GM13977 (cell line): ENCODE measurements at regions not wholly inside any gene's neighbourhood (a gene's known extent, or its start where the extent isn't known, plus 50 kb on each side); places are given as distances from the start of the nearest gene placed in this dataset.
"Not testable (repeated sequence)": the region's sequence is repeated elsewhere in the genome, so short reads cannot be mapped to it uniquely, and the experiment has no call there.

Experiments
- DNase-seq: peaks from one replicate; pipeline ENCODE4 v3.0.0; 2012; ENCODE audit warnings: low spot score
- in situ Hi-C: fragments of 300-500 bp; cut with MboI; formaldehyde crosslinking; loops from one replicate; pipeline ENCODE4 v1.12.0; 2022; ENCODE audit warnings: low sequenced_read_pairs, low pct_unique_long_range_greater_than_20kb, mixed read lengths, inconsistent platforms; ENCODE audit not compliant: unreplicated experiment
- TF ChIP-seq, protein P1 (sequence below): IDR thresholded peaks from 2 replicates; pipeline ENCODE4 v1.5.1; 2012; ENCODE audit warnings: mild to moderate bottlenecking, control low read depth; ENCODE audit not compliant: insufficient read depth; ENCODE audit errors: extremely low read depth, missing control alignments

DNA sequence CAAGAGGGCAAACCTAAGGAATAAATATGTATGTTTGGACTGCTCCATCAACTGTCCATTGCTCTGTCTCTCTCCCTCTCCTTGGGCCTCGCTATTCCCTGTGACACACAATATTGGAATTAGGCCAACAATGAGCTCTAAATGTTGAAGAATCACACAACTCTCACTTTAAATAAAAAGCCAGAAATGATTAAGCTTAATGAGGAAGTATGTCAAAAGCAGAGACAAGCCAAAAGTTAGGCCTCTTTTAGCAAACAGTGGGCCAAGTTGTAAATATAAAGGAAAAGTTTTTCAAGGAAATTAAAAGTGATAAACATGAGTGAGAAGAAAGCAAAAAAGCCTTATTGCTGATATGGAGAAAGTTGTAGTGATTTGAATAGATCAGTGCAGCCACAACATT, 141.0 kb downstream of the VGLL3 start:
- DNase-seq = no peak
- in situ Hi-C loops = no loop called here
- TF ChIP-seq, protein P1, sequence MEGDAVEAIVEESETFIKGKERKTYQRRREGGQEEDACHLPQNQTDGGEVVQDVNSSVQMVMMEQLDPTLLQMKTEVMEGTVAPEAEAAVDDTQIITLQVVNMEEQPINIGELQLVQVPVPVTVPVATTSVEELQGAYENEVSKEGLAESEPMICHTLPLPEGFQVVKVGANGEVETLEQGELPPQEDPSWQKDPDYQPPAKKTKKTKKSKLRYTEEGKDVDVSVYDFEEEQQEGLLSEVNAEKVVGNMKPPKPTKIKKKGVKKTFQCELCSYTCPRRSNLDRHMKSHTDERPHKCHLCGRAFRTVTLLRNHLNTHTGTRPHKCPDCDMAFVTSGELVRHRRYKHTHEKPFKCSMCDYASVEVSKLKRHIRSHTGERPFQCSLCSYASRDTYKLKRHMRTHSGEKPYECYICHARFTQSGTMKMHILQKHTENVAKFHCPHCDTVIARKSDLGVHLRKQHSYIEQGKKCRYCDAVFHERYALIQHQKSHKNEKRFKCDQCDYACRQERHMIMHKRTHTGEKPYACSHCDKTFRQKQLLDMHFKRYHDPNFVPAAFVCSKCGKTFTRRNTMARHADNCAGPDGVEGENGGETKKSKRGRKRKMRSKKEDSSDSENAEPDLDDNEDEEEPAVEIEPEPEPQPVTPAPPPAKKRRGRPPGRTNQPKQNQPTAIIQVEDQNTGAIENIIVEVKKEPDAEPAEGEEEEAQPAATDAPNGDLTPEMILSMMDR = no peak

DNA sequence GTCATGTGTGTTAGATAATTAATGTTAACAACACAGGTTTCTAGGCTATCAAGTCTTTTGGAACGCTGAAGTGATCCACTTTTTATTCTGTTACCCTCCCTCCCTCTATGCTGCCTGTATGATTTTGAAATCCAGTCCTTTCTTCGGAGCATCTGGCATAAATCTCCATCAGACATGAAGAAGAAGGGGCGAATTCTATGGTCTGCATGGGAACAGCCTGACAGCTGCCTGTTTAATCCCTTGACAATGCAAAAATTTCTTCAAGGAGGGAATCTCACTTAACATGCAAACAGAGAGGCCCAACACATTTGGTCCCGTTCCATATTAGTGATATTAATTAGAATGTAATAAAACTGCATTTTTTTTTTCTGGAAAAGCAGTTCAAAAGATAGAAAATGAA, 145.2 kb downstream of the VGLL3 start:
- in situ Hi-C loops = no loop called here
- TF ChIP-seq, protein P1 = no peak
- no peak for DNase-seq

DNA sequence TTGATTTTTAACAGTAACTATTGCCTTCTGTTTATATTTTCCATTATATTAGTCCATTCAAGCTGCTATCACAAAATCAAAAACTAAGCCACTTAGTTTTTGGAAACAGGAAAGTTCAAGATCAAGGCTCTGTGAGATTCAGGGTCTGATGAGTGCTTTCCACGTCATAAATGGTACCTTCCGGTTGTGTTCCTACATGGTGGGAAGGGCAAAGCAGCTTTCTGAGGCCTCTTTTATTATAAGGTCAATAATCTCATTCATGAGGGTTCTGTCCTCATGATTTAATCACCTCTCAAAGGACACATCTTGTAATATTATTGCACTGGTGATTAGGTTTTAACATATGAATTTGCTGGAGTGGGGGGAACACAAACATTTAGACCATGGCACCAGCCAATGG, 152.0 kb downstream of the VGLL3 start:
- in situ Hi-C loops = no loop called here
- TF ChIP-seq, protein P1 = no peak

DNA sequence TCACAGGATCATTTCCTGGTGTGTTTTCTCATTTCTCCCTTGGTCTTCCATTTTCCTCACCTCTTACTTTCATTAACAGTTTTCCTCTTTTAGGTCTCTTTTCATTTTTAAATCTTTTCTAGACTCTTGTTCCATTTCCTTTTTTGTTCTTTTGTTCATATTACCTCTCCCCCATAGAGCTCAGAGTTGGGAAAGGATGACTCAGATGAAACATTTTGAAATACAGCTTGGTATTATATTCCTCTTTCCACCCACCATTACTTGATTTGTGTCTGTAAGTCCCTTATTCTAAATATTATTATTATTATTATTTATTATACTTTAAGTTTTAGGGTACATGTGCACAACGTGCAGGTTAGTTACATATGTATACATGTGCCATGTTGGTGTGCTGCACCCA, 153.1 kb downstream of the VGLL3 start:
- TF ChIP-seq, protein P1 = no peak
- DNase-seq = no peak
- in situ Hi-C loops = no loop called here

More for the DNA sequence above, 152.0 kb downstream of the VGLL3 start:
- DNase-seq = no peak

DNA sequence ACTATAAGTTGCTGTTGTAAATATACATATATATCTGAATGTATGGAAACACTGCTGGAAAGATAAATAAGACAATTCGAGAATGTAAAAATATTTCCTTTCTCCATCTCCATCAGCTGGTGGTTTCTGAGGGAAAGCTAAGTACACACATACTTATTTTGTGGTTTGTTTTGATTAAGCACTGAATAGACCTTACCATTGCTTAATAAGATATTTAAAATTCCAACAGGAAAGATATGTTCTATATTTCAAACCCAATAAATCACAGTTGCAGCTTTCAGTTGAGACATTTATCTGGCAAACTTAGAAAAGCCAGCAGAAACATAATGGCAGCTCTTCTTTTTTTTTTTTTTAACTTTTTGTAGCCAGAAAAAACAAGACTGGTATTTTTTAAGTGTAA, 160.4 kb downstream of the VGLL3 start:
- TF ChIP-seq, protein P1 = no peak
- in situ Hi-C loops = no loop called here
- no peak for DNase-seq

DNA sequence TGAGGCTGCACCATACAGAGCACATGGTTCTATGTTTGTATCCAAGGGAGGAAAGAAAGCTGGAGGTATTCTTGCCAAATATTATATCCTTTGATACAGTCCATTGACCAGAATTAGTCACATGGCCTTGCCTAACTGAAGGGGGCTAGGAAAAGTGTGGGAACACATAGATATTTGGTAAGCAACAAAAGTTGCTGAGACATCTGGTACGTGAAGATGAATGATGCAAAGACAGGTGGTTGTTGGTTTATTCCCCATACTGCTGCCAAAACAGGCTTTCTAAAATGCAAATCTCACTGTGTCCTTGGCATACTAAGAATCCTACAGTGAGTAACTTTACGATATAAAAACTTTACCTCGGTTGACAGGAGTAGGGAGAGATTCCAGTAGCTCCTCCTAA, 162.2 kb downstream of the VGLL3 start:
- in situ Hi-C loops = no loop called here
- TF ChIP-seq, protein P1 = no peak
- no peak for DNase-seq

DNA sequence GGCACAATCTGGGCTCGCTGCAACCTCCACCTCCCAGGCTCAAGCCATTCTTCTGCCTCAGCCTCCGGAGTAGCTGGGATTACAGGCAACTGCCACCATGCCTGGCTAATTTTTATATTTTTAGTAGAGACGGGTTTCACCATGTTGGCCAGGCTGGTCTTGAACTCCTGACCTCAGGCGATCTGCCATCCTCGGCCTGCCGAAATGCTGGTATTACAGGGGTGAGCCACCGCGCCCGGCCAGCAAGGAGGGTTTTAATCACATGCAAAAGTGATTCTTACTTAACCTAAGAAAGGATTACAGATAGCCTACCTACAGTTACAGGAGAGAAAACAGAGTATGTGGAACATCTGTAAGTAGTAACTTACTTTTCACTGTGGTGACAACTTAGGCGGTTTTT, 163.4 kb downstream of the VGLL3 start:
- in situ Hi-C loops, DNase-seq: not testable (repeated sequence)
